ENCODE measurements at regions not wholly inside any gene's neighbourhood (a gene's known extent, or its start where the extent isn't known, plus 50 kb on each side); places are given as distances from the start of the nearest gene placed in this dataset.

DNA sequence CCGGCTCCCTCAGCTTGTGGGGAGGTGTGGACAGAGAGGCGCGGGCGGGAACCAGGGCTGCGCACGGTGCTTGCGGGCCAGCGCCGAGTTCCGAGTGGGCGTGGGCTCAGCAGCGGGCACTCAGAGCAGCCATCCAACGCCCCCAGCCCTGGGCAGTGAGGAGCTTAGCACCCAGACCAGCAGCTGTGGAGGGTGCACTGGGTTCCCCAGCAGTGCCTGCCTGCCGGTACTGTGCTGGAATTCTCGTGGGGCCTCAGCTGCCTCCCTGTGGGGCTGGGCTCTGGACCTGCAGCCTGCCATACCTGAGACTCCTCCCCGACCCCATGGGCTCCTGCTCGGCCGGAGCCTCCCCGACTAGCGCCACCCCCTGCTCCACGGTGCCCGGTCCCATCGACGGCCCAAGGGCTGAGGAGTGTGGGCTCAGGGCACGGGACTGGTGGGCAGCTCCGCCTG is 92.7 kb downstream of the MANEA start:
- no peak for TF ChIP-seq POLR2A (IDR thresholded peaks at IDR 0.05)
- TF ChIP-seq, protein P1, sequence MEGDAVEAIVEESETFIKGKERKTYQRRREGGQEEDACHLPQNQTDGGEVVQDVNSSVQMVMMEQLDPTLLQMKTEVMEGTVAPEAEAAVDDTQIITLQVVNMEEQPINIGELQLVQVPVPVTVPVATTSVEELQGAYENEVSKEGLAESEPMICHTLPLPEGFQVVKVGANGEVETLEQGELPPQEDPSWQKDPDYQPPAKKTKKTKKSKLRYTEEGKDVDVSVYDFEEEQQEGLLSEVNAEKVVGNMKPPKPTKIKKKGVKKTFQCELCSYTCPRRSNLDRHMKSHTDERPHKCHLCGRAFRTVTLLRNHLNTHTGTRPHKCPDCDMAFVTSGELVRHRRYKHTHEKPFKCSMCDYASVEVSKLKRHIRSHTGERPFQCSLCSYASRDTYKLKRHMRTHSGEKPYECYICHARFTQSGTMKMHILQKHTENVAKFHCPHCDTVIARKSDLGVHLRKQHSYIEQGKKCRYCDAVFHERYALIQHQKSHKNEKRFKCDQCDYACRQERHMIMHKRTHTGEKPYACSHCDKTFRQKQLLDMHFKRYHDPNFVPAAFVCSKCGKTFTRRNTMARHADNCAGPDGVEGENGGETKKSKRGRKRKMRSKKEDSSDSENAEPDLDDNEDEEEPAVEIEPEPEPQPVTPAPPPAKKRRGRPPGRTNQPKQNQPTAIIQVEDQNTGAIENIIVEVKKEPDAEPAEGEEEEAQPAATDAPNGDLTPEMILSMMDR (IDR thresholded peaks at IDR 0.05), result no peak

Data from body of pancreas (tissue), 4 donors.